Esophagus squamous epithelium (tissue), 4 donors: ENCODE measurements at regions not wholly inside any gene's neighbourhood (a gene's known extent, or its start where the extent isn't known, plus 50 kb on each side); places are given as distances from the start of the nearest gene placed in this dataset.

Source experiments
- POLR2A ChIP-seq, 4 donors: fragments of 450-650 bp; IDR thresholded peaks; one replicate each; pipeline ENCODE4 v1.6.1; 2017; ENCODE audit warnings: antibody characterized with exemption in 4 of 4, mild to moderate bottlenecking in 4 of 4, moderate library complexity in 3 of 4
- TF ChIP-seq, protein P1 (sequence below), 6 experiments: fragments of 450-650 bp in 4 of 6; fragments of 200-600 bp in 2 of 6; sonication (generic) in 2 of 6; IDR thresholded peaks; one replicate each; pipeline ENCODE4 v1.5.1; 2016 to 2019; ENCODE audit warnings: antibody characterized with exemption in 6 of 6, mild to moderate bottlenecking in 4 of 6, moderate library complexity in 4 of 6

DNA sequence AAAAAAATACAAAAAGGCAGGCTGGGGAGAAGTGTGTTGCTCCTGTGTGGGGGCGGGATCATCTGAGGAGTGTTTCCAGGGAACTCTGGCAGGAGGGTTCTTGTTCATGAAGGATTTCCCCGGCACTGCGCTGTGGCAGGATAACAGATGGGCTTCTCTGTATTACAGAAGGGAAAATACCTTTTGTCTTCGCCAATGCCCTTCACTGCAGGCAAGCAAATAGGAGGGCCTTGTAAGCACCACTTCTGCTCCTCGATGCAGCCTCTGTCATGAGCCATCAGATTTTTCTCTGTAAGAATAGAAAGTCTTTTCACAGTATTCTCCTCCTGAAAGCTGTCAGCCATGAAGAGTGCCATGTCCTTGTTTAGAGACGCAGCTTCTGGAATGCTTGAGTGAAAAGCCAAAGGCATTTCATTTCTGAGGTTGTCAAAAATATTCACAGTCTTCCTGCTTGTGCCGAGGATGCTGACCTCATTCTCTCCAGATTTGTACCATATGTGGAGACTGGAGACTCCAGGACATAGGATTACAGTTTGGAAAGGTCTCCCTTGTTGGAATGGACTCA, 294.0 kb downstream of the YTHDC2 start:
- TF ChIP-seq, protein P1, sequence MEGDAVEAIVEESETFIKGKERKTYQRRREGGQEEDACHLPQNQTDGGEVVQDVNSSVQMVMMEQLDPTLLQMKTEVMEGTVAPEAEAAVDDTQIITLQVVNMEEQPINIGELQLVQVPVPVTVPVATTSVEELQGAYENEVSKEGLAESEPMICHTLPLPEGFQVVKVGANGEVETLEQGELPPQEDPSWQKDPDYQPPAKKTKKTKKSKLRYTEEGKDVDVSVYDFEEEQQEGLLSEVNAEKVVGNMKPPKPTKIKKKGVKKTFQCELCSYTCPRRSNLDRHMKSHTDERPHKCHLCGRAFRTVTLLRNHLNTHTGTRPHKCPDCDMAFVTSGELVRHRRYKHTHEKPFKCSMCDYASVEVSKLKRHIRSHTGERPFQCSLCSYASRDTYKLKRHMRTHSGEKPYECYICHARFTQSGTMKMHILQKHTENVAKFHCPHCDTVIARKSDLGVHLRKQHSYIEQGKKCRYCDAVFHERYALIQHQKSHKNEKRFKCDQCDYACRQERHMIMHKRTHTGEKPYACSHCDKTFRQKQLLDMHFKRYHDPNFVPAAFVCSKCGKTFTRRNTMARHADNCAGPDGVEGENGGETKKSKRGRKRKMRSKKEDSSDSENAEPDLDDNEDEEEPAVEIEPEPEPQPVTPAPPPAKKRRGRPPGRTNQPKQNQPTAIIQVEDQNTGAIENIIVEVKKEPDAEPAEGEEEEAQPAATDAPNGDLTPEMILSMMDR (IDR thresholded peaks at IDR 0.05) = no peak
- TF ChIP-seq POLR2A (IDR thresholded peaks at IDR 0.05) = no peak
